Kidney (tissue), 13 donors: ENCODE measurements at regions not wholly inside any gene's neighbourhood (a gene's known extent, or its start where the extent isn't known, plus 50 kb on each side); places are given as distances from the start of the nearest gene placed in this dataset.
A peak's percentile ranks its signal among the peaks of the same experiment; 100 is the strongest.

Source experiments
- DNase-seq, 5 donors: peaks; one replicate each; pipeline ENCODE4 v3.0.0-alpha.2; 2013 to 2020
- FAIRE-seq: peaks from 2 replicates; lab custom pipeline; 2012; peaks lifted over from hg19 to GRCh38; lab: Jason Lieb, UNC
- H3K27ac ChIP-seq, 2 donors: one replicate each; pipeline ENCODE4 v1.7.0; 2013; ENCODE audit warnings: low read depth in 2 of 2, low read length in 2 of 2, inconsistent platforms in 1 of 2
- H3K27me3 ChIP-seq: one replicate; pipeline ENCODE4 v1.7.1; 2013; ENCODE audit warnings: low read length, inconsistent platforms; ENCODE audit not compliant: control insufficient read depth, insufficient read depth
- H3K36me3 ChIP-seq, 3 donors: one replicate each; pipeline versions ENCODE4 v1.7.0 to v1.7.1; 2013; ENCODE audit warnings: low read length in 3 of 3, control low read depth in 1 of 3, inconsistent platforms in 1 of 3; ENCODE audit not compliant: insufficient read depth in 3 of 3, control insufficient read depth in 2 of 3
- H3K4me1 ChIP-seq, 3 donors: one replicate each; pipeline versions ENCODE4 v1.7.0 to v1.7.1; 2013; ENCODE audit warnings: low read length in 3 of 3, inconsistent platforms in 1 of 3, low read depth in 1 of 3; ENCODE audit not compliant: control insufficient read depth in 2 of 3, insufficient read depth in 2 of 3
- H3K4me3 ChIP-seq, 3 donors: one replicate each; pipeline versions ENCODE4 v1.7.0 to v1.8.1; 2013; ENCODE audit warnings: low read length in 3 of 3, control low read depth in 1 of 3, inconsistent platforms in 1 of 3
- H3K9ac ChIP-seq, 3 donors: one replicate each; pipeline versions ENCODE4 v1.7.0 to v1.7.1; 2013; ENCODE audit warnings: low read length in 3 of 3, control low read depth in 1 of 3, inconsistent platforms in 1 of 3
- H3K9me3 ChIP-seq, 3 donors: one replicate each; pipeline versions ENCODE4 v1.7.0 to v1.7.1; 2013; ENCODE audit warnings: low read length in 3 of 3, control low read depth in 1 of 3, inconsistent platforms in 1 of 3; ENCODE audit not compliant: control insufficient read depth in 2 of 3, insufficient read depth in 1 of 3
- CTCF ChIP-seq: IDR thresholded peaks from 3 replicates; pipeline ENCODE4 v1.5.1; 2012; ENCODE audit warnings: mild to moderate bottlenecking, moderate library complexity, borderline replicate concordance; ENCODE audit not compliant: insufficient read depth; ENCODE audit errors: extremely low read depth
- intact Hi-C: fragments of 100-400 bp; cut with DNase I; formaldehyde crosslinking; loops from one replicate; pipeline ENCODE4 v1.11.1; 2022
- donor health status: control.
- donor health status: control.
- donor health status: control.
- donor health status: control.
- donor health status: control.
- donor health status: DM: yes; HTN: yes; CAD: no.
- donor health status: Normal renal cell carcinoma (clear cell type).

- Histone ChIP-seq H3K27me3 (no peaks in the 10 kb centered on the region), H3K4me1 (no peaks in the 10 kb centered on the region), H3K4me3 (no peak overlapping the region), H3K36me3 (no peaks in the 10 kb centered on the region), H3K27ac (no peak overlapping the region), H3K9ac (no peak overlapping the region), H3K9me3 (peaks cover 0 to 11% (median 0%) of the 10 kb centered on the region in 3 donors)
- TF ChIP-seq CTCF, result no peak
- FAIRE-seq (no peak), DNase-seq (peak in 2 of 5 donors; percentile 5 to 41)
- intact Hi-C loops, result no loop called here
These were observed 195.6 kb downstream of the UBE3A start for GRCh38 chr15:25242957-25243799.

GRCh38 chr15:25243800-25244097 is 195.1 kb downstream of the UBE3A start:
- H3K27ac ChIP-seq, result no peak overlapping the region
- intact Hi-C loops, result no loop called here
- DNase-seq, result peak in 1 of 5 donors; percentile 11
- H3K27me3 ChIP-seq, result no peaks in the 10 kb centered on the region
- no peak overlapping the region for H3K4me3 ChIP-seq
- no peak overlapping the region for H3K9ac ChIP-seq
- no peak for TF ChIP-seq CTCF
- H3K36me3 ChIP-seq, result no peaks in the 10 kb centered on the region
- peaks cover 0 to 11% (median 0%) of the 10 kb centered on the region in 3 donors for H3K9me3 ChIP-seq
- FAIRE-seq, result no peak
- H3K4me1 ChIP-seq, result no peaks in the 10 kb centered on the region

GRCh38 chr15:25244731-25245585 is 193.9 kb downstream of the UBE3A start:
- no peak overlapping the region for H3K27ac ChIP-seq
- no peaks in the 10 kb centered on the region for H3K27me3 ChIP-seq
- H3K4me1 ChIP-seq, result no peaks in the 10 kb centered on the region
- H3K4me3 ChIP-seq, result no peak overlapping the region
- no peaks in the 10 kb centered on the region for H3K36me3 ChIP-seq
- peaks cover 0 to 11% (median 0%) of the 10 kb centered on the region in 3 donors for H3K9me3 ChIP-seq
- intact Hi-C loops, result no loop called here
- H3K9ac ChIP-seq, result no peak overlapping the region
- FAIRE-seq (no peak), DNase-seq (peak in 1 of 5 donors; percentile 13)
- TF ChIP-seq CTCF, result no peak
